Naive B cell (primary cell): ENCODE measurements at regions not wholly inside any gene's neighbourhood (a gene's known extent, or its start where the extent isn't known, plus 50 kb on each side); places are given as distances from the start of the nearest gene placed in this dataset.
A peak's percentile ranks its signal among the peaks of the same experiment; 100 is the strongest.

ENCODE experiments used
- ATAC-seq, 2 donors: fragments of 150-1000 bp; cut with Tn5 transposase; 2 replicates each; pipeline ENCODE4 v1.10.0; 2021; ENCODE audit warnings: low read depth in 2 of 2, mild to moderate bottlenecking in 2 of 2, moderate library complexity in 2 of 2
- DNase-seq: peaks from one replicate; pipeline ENCODE4 v3.0.0; 2022
- H3K27ac Mint-ChIP-seq, 6 donors: one replicate each; pipeline ENCODE4 v1.8.0; 2020 to 2022; ENCODE audit warnings: mild to moderate bottlenecking in 6 of 6, mixed read lengths in 6 of 6, moderate library complexity in 5 of 6, inconsistent platforms in 2 of 6
- H3K27me3 Mint-ChIP-seq, 3 donors: one replicate each; pipeline ENCODE4 v1.8.0; 2021 to 2022; ENCODE audit warnings: mixed read lengths in 3 of 3, mild to moderate bottlenecking in 1 of 3
- H3K36me3 Mint-ChIP-seq, 2 donors: one replicate each; pipeline ENCODE4 v1.8.0; 2020 to 2022; ENCODE audit warnings: mixed read lengths in 2 of 2, inconsistent platforms in 1 of 2, mild to moderate bottlenecking in 1 of 2
- H3K4me1 Mint-ChIP-seq, 3 donors: one replicate each; pipeline ENCODE4 v1.8.0; 2020 to 2022; ENCODE audit warnings: mixed read lengths in 3 of 3, inconsistent platforms in 1 of 3, mild to moderate bottlenecking in 1 of 3, moderate library complexity in 1 of 3
- H3K4me3 Mint-ChIP-seq, 8 donors: one replicate each; pipeline ENCODE4 v1.8.0; 2020 to 2022; ENCODE audit warnings: mild to moderate bottlenecking in 8 of 8, mixed read lengths in 8 of 8, moderate library complexity in 8 of 8, inconsistent platforms in 2 of 8
- H3K9me3 Mint-ChIP-seq, 7 donors: one replicate each; pipeline ENCODE4 v1.8.0; 2020 to 2022; ENCODE audit warnings: mixed read lengths in 7 of 7, mild to moderate bottlenecking in 5 of 7, inconsistent platforms in 2 of 7, moderate library complexity in 1 of 7

DNA sequence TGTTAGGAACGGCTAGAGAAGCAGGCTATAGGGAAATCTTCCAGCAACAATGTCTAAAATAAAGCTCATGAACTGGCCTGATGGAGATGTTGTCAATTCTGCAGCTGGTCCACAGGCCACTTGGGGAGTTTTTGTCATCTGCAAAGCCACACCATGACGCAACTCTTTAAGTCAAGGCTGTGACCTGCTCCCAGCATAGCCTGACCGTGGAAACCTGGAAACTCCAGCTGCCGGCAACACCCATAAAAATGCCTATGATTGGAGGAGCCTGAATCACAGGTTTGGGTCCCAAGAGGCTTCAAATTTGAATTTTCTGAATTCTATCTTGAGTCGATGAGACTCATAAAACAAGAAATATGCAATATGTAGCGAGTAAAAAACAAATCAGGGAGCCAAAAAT, 969.2 kb upstream of the PRKX start:
- DNase-seq = no peak
- Mint-ChIP-seq H3K27me3 (no peaks in the 10 kb centered on the region), H3K4me3 (no peak overlapping the region), H3K36me3 (no peaks in the 10 kb centered on the region), H3K9me3 (peaks cover 0 to 5% (median 3%) of the 10 kb centered on the region in 7 donors), H3K27ac (no peak overlapping the region), H3K4me1 (no peaks in the 10 kb centered on the region)
- no peak for ATAC-seq

DNA sequence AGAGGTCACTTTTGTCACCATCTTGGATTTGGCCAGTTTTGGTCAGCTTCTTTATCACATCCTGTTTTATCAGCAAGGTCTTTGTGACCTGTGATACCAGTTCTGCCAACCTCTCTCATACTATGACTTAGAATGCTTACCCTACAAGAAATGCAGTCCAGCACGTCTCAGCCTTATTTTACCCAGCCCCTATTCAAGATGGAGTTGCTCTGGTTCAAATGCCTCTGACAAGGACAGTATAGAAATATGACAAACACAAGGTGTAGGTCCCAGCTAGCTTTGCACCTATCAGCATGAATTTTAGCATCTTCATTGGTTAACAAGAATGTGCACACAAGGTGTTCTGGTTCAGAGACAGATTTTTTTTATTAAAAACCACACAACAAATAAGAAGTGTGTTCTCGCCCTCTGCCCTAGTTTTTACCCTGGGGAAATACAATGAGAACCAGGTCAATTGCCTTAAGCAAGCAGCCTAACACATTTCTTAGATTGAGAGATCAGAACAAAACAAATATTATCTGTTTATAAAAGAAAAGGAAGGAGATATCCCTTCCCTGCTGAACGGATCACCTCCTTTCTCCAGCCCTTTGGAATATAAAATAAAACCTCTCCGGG, 962.3 kb upstream of the PRKX start:
- H3K27me3 Mint-ChIP-seq = no peaks in the 10 kb centered on the region
- peaks cover 0 to 5% (median 0%) of the 10 kb centered on the region in 7 donors for H3K9me3 Mint-ChIP-seq
- H3K27ac Mint-ChIP-seq = no peak overlapping the region
- no peak for DNase-seq
- no peaks in the 10 kb centered on the region for H3K36me3 Mint-ChIP-seq
- no peak for ATAC-seq
- no peak overlapping the region for H3K4me3 Mint-ChIP-seq
- H3K4me1 Mint-ChIP-seq = no peaks in the 10 kb centered on the region

DNA sequence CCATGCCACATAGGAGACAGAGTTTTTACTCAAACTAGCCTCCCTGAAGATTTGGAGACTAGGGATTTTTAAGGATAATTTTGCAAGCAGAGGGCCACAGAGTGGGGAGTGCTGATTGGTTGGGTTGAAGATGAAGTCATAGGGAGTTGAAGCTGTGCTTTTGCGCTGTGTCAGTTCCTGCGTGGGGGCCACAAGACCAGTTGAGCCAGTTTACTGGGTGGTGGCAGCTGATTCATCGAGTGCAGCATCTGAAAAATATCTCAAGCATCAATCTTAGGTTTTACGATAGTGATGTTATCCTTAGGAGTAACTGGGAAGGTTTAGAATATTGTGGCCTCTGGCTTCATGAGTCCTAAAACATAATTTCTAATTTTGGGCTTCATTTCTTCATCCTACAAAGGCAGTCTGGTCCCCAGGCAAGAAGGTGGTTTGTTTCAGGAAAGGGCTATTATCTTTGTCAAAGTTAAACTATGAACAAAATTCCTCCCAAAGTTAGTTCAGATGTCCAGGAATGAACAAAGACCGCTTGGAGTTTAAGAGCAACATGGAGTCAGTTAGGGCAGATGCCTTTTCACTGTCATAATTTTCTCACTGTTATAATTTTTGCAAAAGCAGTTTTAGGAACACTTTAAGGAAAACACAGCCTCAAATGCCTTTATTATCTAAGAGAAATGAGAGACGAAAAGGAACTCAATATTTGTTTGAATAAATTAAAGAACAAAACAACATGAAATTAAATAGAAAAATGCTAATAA, 960.8 kb upstream of the PRKX start:
- no peaks in the 10 kb centered on the region for H3K36me3 Mint-ChIP-seq
- H3K27me3 Mint-ChIP-seq = no peaks in the 10 kb centered on the region
- H3K27ac Mint-ChIP-seq = no peak overlapping the region

DNA sequence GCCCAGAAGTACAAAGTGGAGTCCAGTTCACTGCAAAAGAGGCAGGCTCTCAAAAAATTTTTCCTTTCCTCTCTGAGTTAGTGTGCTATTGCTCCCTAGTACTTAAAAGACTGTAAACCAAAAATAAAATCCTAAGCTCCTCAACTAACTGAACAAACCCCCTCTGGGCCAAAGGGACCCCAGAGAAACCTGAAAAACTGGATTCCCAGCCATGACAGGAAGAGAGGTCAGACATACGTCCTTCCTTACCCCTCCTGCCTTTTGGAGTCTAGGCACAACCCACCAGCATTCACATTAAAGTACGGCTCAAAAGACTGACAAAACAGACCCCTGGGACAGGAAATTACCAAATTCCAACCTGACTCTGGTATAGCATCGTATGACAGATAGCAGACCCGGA, 957.9 kb upstream of the PRKX start:
- Mint-ChIP-seq H3K4me3 (no peak overlapping the region), H3K27me3 (no peaks in the 10 kb centered on the region), H3K4me1 (peaks cover 0 to 5% (median 0%) of the 10 kb centered on the region in 3 donors), H3K36me3 (no peaks in the 10 kb centered on the region), H3K27ac (no peak overlapping the region), H3K9me3 (peaks cover 0 to 11% (median 2%) of the 10 kb centered on the region in 7 donors)
- DNase-seq (no peak), ATAC-seq (no peak)

More for the DNA sequence above, 960.8 kb upstream of the PRKX start:
- peaks cover 0 to under 1% (median 0%) of the 10 kb centered on the region in 3 donors for H3K4me1 Mint-ChIP-seq
- H3K9me3 Mint-ChIP-seq = peaks cover 0 to 5% (median 0%) of the 10 kb centered on the region in 7 donors
- ATAC-seq (no peak), DNase-seq (no peak)
- H3K4me3 Mint-ChIP-seq = no peak overlapping the region

DNA sequence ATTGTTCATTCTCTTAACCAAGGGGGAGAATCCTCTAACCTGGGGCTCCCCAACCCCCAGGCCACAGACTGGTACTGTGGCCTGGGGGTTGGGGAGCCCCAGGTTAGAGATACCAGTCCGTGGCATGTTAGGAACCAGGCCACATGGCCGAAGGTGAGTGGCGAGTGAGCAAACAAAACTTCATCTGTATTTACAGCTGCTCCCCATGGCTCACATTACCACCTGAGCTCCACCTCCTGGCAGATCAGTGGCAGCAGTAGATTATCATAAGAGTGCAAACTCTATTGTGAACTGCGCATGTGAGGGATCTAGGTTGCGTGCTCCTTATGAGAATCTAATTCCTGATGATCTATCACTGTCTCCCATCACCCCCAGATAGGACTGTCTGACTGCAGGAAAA, 957.2 kb upstream of the PRKX start:
- Mint-ChIP-seq H3K36me3 (no peaks in the 10 kb centered on the region), H3K27ac (no peak overlapping the region), H3K27me3 (no peaks in the 10 kb centered on the region), H3K9me3 (peaks cover 0 to 11% (median 2%) of the 10 kb centered on the region in 7 donors), H3K4me3 (no peak overlapping the region), H3K4me1 (peaks cover 0 to 5% (median 0%) of the 10 kb centered on the region in 3 donors)
- no peak for DNase-seq
- no peak for ATAC-seq

DNA sequence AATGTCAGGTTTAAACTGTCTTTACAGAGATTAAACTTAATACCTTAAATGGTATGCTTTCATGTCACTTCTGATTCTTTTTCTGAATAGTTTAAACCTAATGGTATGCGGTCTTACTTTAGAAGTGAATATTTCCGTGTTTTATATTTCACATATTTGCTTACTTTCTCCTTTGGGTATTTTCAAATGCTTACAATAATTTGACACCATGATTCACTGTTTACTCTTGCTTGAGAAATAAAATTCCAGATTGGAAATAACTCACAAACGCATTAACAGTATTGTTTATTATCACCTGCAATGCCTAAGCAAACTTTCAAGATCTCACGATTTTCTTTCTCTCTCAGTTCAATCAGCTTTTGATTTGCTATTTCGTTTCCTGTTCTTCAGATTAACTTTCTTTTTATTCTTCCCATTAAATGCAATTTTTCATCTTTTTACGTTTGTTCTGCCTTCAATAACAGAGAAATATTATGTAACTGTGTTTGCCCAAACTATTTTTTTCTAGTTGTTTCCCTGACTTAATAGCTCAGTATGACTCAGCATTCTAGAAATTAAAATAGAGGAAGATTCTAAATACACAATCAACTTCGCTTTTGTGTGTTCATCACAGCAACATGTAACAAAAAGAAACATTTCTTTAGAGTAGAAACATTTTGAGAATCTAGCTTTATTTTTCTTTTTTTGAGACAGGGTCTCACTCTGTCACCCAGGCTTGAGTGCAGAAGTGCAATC, 955.5 kb upstream of the PRKX start:
- Mint-ChIP-seq H3K27me3 (no peaks in the 10 kb centered on the region), H3K4me1 (peaks cover 0 to 5% (median 0%) of the 10 kb centered on the region in 3 donors), H3K9me3 (peaks cover 0 to 11% (median 2%) of the 10 kb centered on the region in 7 donors), H3K36me3 (no peaks in the 10 kb centered on the region), H3K27ac (peak overlapping the region in 1 of 6 donors; percentile 42), H3K4me3 (no peak overlapping the region)
- no peak for DNase-seq
- no peak for ATAC-seq

DNA sequence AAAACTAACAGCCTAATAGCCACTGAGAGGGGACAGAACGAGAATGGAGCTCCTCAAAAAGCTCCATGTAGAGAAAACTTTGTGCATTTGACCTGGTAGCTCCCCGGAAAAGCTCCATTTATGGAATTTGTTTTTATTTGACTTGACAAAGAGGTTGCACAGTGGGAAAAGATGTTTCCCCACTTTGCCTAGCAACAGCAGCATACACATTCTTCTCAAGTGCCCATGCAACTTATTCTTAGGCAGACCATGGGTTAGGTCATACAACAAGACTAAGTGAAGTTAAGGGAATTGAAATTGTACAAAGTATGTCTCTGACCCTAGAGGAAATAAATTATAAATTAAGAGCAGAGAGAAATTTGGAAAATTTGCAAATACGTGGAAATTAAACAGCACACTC, 949.6 kb upstream of the PRKX start:
- H3K36me3 Mint-ChIP-seq = peaks cover 0 to 8% of the 10 kb centered on the region in 2 donors
- H3K9me3 Mint-ChIP-seq = peaks cover 2 to 23% (median 6%) of the 10 kb centered on the region in 7 donors
- ATAC-seq (no peak), DNase-seq (no peak)
- no peaks in the 10 kb centered on the region for H3K27me3 Mint-ChIP-seq
- no peak overlapping the region for H3K27ac Mint-ChIP-seq
- no peaks in the 10 kb centered on the region for H3K4me1 Mint-ChIP-seq
- no peak overlapping the region for H3K4me3 Mint-ChIP-seq

DNA sequence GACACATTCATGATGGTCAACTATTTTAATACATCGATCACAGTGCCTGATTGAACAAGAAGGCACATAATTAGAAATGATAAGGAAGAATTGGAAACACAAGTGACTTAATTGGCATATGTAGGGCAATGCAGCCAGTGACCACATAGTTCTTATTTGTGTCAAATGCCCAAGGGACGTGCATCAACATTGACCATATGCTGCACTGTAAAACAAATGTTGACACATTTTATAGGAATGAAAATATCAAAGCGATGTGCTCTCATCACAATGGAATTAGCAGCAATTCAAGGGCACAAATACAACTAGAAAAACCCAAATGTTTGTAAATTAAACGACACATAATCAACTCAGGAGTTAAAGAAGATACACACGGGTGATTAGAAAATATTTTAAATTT, 948.3 kb upstream of the PRKX start:
- no peak for DNase-seq
- Mint-ChIP-seq H3K27ac (no peak overlapping the region), H3K4me3 (no peak overlapping the region), H3K27me3 (no peaks in the 10 kb centered on the region), H3K36me3 (peaks cover 0 to 8% of the 10 kb centered on the region in 2 donors), H3K9me3 (peaks cover 0 to 14% (median 5%) of the 10 kb centered on the region in 7 donors), H3K4me1 (no peaks in the 10 kb centered on the region)
- no peak for ATAC-seq

DNA sequence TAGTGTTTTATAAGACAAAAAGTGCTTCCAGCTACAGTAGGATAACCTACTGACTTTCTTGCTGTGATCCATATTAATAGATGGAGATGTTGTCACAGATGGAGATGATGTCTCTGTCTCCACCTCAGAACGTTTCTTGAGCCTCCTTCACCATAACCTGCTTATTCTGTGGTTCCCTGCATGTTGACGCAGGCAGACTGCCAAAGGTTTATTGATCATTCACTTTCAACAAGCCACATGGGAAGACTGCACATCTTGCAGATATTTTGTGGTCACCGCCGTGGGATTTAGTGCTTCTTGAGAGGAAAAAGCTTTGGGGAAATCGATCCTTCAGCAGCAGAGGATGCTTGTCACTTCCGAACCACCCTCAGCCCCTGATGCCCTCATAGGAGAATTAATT, 943.0 kb upstream of the PRKX start:
- DNase-seq (no peak), ATAC-seq (no peak)
- H3K4me1 Mint-ChIP-seq = no peaks in the 10 kb centered on the region
- H3K36me3 Mint-ChIP-seq = peaks cover 0 to 8% of the 10 kb centered on the region in 2 donors
- H3K27ac Mint-ChIP-seq = no peak overlapping the region
- H3K27me3 Mint-ChIP-seq = no peaks in the 10 kb centered on the region
- H3K4me3 Mint-ChIP-seq = no peak overlapping the region
- peaks cover 2 to 10% (median 5%) of the 10 kb centered on the region in 7 donors for H3K9me3 Mint-ChIP-seq

DNA sequence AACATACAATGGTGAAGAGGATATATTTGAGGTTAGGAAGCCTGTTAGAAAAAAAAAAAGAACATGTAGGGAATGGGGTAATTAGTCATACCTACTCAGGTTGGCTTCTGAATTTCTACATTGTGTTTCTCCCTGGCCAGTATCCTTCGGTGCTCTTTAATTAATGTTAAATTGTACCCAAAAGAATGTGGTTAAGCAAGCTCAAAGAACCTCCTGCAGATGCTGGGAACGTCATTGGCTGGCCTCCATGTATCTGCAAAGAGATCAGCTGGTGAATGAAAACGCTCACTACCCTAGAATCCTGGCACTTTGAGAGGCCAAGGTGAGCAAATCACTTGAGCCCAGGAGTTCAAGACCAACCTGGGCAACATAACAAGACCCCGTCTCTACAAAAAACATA, 942.3 kb upstream of the PRKX start:
- H3K4me3 Mint-ChIP-seq = no peak overlapping the region
- no peak for DNase-seq

DNA sequence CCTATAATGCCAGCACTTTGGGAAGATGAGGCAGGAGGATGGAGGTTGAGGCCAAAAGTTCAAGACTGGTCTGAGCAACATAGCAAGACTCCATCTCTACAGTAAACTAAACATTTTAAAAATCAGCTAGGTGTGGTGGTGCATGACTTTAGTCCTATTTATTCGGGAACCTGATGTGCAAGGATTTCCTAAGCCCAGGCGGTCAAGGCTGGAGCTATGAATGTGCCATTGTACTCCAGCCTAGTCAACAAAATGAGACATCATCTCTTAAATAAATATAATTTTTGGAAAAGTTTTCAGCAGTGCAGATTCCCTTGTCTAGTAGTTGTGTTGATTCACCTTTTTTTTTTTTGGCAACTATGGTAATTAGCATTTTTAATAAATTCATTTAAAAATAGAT, 928.7 kb upstream of the PRKX start:
- H3K27me3 Mint-ChIP-seq = no peaks in the 10 kb centered on the region
- H3K9me3 Mint-ChIP-seq = peaks cover 0 to 21% (median 6%) of the 10 kb centered on the region in 7 donors
- no peak overlapping the region for H3K4me3 Mint-ChIP-seq
- no peak for ATAC-seq
- H3K36me3 Mint-ChIP-seq = no peaks in the 10 kb centered on the region
- no peaks in the 10 kb centered on the region for H3K4me1 Mint-ChIP-seq
- no peak overlapping the region for H3K27ac Mint-ChIP-seq
- no peak for DNase-seq

More for the DNA sequence above, 942.3 kb upstream of the PRKX start:
- Mint-ChIP-seq H3K4me1 (no peaks in the 10 kb centered on the region), H3K9me3 (peaks cover 4 to 10% (median 5%) of the 10 kb centered on the region in 7 donors), H3K36me3 (peaks cover 0 to 8% of the 10 kb centered on the region in 2 donors), H3K27ac (no peak overlapping the region), H3K27me3 (no peaks in the 10 kb centered on the region)
- no peak for ATAC-seq

DNA sequence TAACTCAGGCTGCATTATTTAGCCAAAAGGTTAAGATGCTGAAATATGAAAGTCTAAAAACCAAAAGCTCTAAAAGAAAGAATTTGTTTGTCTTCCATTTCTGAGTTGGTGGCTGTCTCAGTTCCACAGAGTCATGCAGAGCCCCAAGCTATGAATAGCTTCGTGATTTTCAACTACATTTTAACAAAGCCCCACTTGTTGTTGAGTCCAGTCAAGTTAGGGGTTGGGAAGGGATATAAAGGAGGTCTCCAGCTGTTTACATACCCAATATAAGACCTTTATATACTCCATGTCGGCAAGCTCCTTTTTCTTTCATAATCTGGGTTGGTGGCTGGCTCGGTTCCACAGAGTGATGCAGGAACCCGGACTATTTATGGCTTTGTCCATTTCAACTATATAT, 924.6 kb upstream of the PRKX start:
- DNase-seq (no peak), ATAC-seq (no peak)
- H3K4me3 Mint-ChIP-seq = no peak overlapping the region
- no peak overlapping the region for H3K27ac Mint-ChIP-seq
- no peaks in the 10 kb centered on the region for H3K27me3 Mint-ChIP-seq
- H3K4me1 Mint-ChIP-seq = no peaks in the 10 kb centered on the region
- H3K9me3 Mint-ChIP-seq = peaks cover 3 to 21% (median 11%) of the 10 kb centered on the region in 7 donors
- no peaks in the 10 kb centered on the region for H3K36me3 Mint-ChIP-seq

DNA sequence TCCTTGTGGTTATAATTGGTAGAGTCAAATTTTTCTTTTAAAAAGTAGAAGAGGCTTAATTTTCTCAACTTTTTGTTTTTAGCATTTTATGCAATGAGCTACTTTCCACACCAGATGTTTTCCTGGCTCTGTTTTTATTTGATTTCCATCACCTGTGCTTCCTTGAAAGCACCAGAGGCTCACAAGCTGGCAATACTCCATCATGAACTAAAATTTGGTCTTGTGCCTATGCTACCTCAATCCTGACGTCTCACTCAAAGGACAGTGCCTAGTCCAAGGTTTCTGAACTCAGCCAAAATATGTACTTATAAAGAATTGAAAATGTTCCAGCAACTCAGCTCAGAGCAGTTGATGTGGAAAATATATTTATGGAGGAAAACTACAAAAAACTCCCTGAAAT, 914.0 kb upstream of the PRKX start:
- no peaks in the 10 kb centered on the region for H3K27me3 Mint-ChIP-seq
- DNase-seq (no peak), ATAC-seq (no peak)
- H3K4me3 Mint-ChIP-seq = no peak overlapping the region
- no peaks in the 10 kb centered on the region for H3K4me1 Mint-ChIP-seq
- no peak overlapping the region for H3K27ac Mint-ChIP-seq
- H3K36me3 Mint-ChIP-seq = no peaks in the 10 kb centered on the region
- H3K9me3 Mint-ChIP-seq = peaks cover 0 to 8% (median 5%) of the 10 kb centered on the region in 7 donors
